ENCODE measurements at regions not wholly inside any gene's neighbourhood (a gene's known extent, or its start where the extent isn't known, plus 50 kb on each side); places are given as distances from the start of the nearest gene placed in this dataset.

- H3K9me3 ChIP-seq (ENCODE audit: control insufficient read depth, low read length), result peaks cover 5% of the 10 kb centered on the region
- H3K9ac ChIP-seq (ENCODE audit: low read length), result peak overlapping the region; percentile 76
- peaks cover 20% of the 10 kb centered on the region for H3K4me1 ChIP-seq (ENCODE audit: control insufficient read depth, insufficient read depth, low read length)
- peak; percentile 81 for DNase-seq (ENCODE audit: low read depth)
- H3K27me3 ChIP-seq (replicated peaks; ENCODE audit: control insufficient read depth, insufficient read depth, low read length), result no peaks in the 10 kb centered on the region
- no peaks in the 10 kb centered on the region for H3K36me3 ChIP-seq (ENCODE audit: control insufficient read depth, insufficient read depth, low read length, severe bottlenecking)
- peak overlapping the region; percentile 78 for H3K4me3 ChIP-seq (ENCODE audit: low read length)
Measured at GRCh38 chr1:55640708-55641473, 425.7 kb upstream of the USP24 start.

GRCh38 chr1:55639526-55639925, 424.4 kb upstream of the USP24 start:
- no peak overlapping the region for H3K9ac ChIP-seq (ENCODE audit: low read length)
- H3K9me3 ChIP-seq (ENCODE audit: control insufficient read depth, low read length), result peaks cover 5% of the 10 kb centered on the region
- H3K36me3 ChIP-seq (ENCODE audit: control insufficient read depth, insufficient read depth, low read length, severe bottlenecking), result no peaks in the 10 kb centered on the region
- DNase-seq (ENCODE audit: low read depth), result no peak
- H3K4me3 ChIP-seq (ENCODE audit: low read length), result no peak overlapping the region
- peaks cover 31% of the 10 kb centered on the region for H3K4me1 ChIP-seq (ENCODE audit: control insufficient read depth, insufficient read depth, low read length)
- H3K27me3 ChIP-seq (replicated peaks; ENCODE audit: control insufficient read depth, insufficient read depth, low read length), result no peaks in the 10 kb centered on the region

DNA sequence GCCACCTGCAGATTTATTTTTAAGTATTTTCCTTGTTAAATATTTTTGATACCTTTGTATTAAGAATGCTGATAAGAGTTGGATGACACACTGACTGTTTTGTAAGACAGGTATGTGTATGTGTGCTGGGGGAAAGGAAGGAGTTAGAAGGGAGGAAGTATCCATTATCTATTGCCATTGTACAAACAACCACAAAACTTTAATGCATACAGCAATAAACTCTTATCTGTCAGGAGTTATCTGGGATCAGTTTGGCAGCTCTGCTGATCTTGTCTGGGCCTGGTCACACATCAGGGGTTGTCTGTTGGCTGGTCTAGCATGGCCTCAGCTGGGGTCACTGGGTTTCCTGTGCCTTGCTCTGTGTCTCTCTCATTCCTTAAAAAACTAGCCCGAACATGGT, 423.9 kb upstream of the USP24 start:
- DNase-seq (ENCODE audit: low read depth), result no peak

DNA sequence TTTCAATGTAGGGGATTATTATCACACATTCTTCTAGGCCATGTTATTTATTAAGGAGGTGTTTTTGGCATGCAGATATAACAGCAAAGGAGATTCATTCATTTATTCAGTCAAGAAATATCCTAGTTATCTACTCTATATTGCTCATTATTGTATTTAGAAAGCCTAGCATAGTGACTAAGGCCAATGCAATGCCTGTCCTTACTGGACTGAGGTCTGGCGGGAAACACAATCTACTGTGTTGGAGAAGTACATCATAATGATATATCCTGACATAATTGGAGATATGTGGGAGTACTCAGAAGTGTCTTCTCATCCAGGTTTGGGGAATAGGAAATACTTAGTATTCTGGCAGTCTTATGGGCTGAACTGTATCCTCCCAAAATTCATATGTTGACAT, 421.5 kb upstream of the USP24 start:
- peaks cover 55% of the 10 kb centered on the region for H3K4me1 ChIP-seq (ENCODE audit: control insufficient read depth, insufficient read depth, low read length)
- DNase-seq (ENCODE audit: low read depth), result peak; percentile 38
- H3K9me3 ChIP-seq (ENCODE audit: control insufficient read depth, low read length), result peaks cover 5% of the 10 kb centered on the region
- H3K27me3 ChIP-seq (replicated peaks; ENCODE audit: control insufficient read depth, insufficient read depth, low read length), result no peaks in the 10 kb centered on the region
- peak overlapping the region; percentile 70 for H3K9ac ChIP-seq (ENCODE audit: low read length)
- H3K4me3 ChIP-seq (ENCODE audit: low read length), result no peak overlapping the region
- no peaks in the 10 kb centered on the region for H3K36me3 ChIP-seq (ENCODE audit: control insufficient read depth, insufficient read depth, low read length, severe bottlenecking)

More for the DNA sequence above, 423.9 kb upstream of the USP24 start:
- no peak overlapping the region for H3K9ac ChIP-seq (ENCODE audit: low read length)
- peaks cover 5% of the 10 kb centered on the region for H3K9me3 ChIP-seq (ENCODE audit: control insufficient read depth, low read length)
- H3K27me3 ChIP-seq (replicated peaks; ENCODE audit: control insufficient read depth, insufficient read depth, low read length), result no peaks in the 10 kb centered on the region
- H3K4me3 ChIP-seq (ENCODE audit: low read length), result no peak overlapping the region
- no peaks in the 10 kb centered on the region for H3K36me3 ChIP-seq (ENCODE audit: control insufficient read depth, insufficient read depth, low read length, severe bottlenecking)
- H3K4me1 ChIP-seq (ENCODE audit: control insufficient read depth, insufficient read depth, low read length), result peaks cover 33% of the 10 kb centered on the region

GRCh38 chr1:55635856-55636255, 420.7 kb upstream of the USP24 start:
- Histone ChIP-seq H3K4me1 (ENCODE audit: control insufficient read depth, insufficient read depth, low read length) (peaks cover 52% of the 10 kb centered on the region), H3K4me3 (ENCODE audit: low read length) (no peak overlapping the region), H3K9me3 (ENCODE audit: control insufficient read depth, low read length) (peaks cover 5% of the 10 kb centered on the region), H3K27me3 (replicated peaks; ENCODE audit: control insufficient read depth, insufficient read depth, low read length) (no peaks in the 10 kb centered on the region), H3K9ac (ENCODE audit: low read length) (peak overlapping the region; percentile 70), H3K36me3 (ENCODE audit: control insufficient read depth, insufficient read depth, low read length, severe bottlenecking) (no peaks in the 10 kb centered on the region)
- peak; percentile 54 for DNase-seq (ENCODE audit: low read depth)

DNA sequence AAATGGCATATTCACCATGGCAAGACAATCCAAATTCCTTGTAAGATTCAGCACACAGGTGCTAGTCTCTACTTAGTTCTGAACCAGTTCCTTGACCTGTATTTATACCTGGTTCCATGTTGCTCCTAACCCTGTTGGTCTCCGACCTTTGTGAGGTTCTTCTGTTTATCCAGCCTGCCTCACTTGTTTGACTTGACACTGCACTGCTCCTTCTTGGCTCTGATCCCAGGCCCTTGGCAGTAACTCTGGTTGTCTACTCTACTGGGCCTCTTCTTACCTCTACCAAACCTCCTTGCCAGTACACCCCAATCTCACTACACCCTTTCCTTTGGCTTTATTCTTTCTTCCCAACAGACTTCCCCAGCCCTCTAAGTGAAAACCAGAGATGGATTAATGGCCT, 419.4 kb upstream of the USP24 start:
- no peak for DNase-seq (ENCODE audit: low read depth)
- no peaks in the 10 kb centered on the region for H3K36me3 ChIP-seq (ENCODE audit: control insufficient read depth, insufficient read depth, low read length, severe bottlenecking)
- H3K27me3 ChIP-seq (replicated peaks; ENCODE audit: control insufficient read depth, insufficient read depth, low read length), result no peaks in the 10 kb centered on the region
- H3K4me1 ChIP-seq (ENCODE audit: control insufficient read depth, insufficient read depth, low read length), result peaks cover 48% of the 10 kb centered on the region
- H3K4me3 ChIP-seq (ENCODE audit: low read length), result no peak overlapping the region
- peaks cover 9% of the 10 kb centered on the region for H3K9me3 ChIP-seq (ENCODE audit: control insufficient read depth, low read length)
- H3K9ac ChIP-seq (ENCODE audit: low read length), result no peak overlapping the region

DNA sequence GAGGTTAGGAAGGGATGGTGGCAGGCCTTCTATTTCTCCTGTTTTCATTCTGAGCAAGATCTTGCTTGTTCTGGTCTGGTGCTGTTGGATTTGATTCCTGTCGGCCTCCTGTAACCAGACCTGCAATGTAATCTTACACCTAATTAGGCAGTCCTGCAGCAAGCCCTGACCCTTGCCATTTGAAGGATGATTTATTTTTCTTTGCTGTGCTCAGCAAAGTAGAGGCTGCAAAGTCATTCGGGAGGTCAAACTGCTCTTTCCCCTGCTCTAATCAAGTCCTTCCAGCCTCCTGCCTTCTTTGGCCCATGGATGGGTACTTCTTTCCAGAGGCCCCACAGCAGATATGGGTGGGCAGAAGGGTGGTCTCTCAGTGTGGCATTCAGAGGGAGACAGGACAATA, 417.7 kb upstream of the USP24 start:
- Histone ChIP-seq H3K27me3 (replicated peaks; ENCODE audit: control insufficient read depth, insufficient read depth, low read length) (no peaks in the 10 kb centered on the region), H3K4me1 (ENCODE audit: control insufficient read depth, insufficient read depth, low read length) (peaks cover 48% of the 10 kb centered on the region), H3K9ac (ENCODE audit: low read length) (peak overlapping the region; percentile 66), H3K4me3 (ENCODE audit: low read length) (no peak overlapping the region), H3K36me3 (ENCODE audit: control insufficient read depth, insufficient read depth, low read length, severe bottlenecking) (no peaks in the 10 kb centered on the region), H3K9me3 (ENCODE audit: control insufficient read depth, low read length) (peaks cover 9% of the 10 kb centered on the region)
- DNase-seq (ENCODE audit: low read depth), result peak; percentile 29

DNA sequence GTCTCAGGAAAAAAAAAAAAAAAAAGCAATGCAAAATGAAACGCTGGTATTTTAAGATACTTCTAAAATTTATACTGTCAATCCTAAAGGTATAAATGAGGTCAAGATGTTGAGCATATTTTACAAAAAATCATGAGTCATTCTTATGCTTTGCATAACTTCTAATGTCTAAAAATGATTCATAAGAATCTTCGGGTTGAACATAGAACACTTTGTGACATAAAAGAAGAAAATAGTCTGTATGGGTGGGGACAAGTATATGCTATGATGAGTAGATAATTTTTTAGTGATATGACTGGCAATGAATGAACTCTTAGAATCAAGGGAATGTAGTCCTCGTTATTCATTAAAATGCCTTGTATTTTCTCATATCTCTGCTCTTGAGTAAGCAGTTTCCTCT, 416.9 kb upstream of the USP24 start:
- no peaks in the 10 kb centered on the region for H3K36me3 ChIP-seq (ENCODE audit: control insufficient read depth, insufficient read depth, low read length, severe bottlenecking)
- peaks cover 9% of the 10 kb centered on the region for H3K9me3 ChIP-seq (ENCODE audit: control insufficient read depth, low read length)
- H3K9ac ChIP-seq (ENCODE audit: low read length), result peak overlapping the region; percentile 66
- H3K27me3 ChIP-seq (replicated peaks; ENCODE audit: control insufficient read depth, insufficient read depth, low read length), result no peaks in the 10 kb centered on the region
- DNase-seq (ENCODE audit: low read depth), result peak; percentile 83
- H3K4me3 ChIP-seq (ENCODE audit: low read length), result no peak overlapping the region
- H3K4me1 ChIP-seq (ENCODE audit: control insufficient read depth, insufficient read depth, low read length), result peaks cover 48% of the 10 kb centered on the region

- DNase-seq (ENCODE audit: low read depth), result peak; percentile 44
- Histone ChIP-seq H3K9me3 (ENCODE audit: control insufficient read depth, low read length) (peaks cover 4% of the 10 kb centered on the region), H3K4me3 (ENCODE audit: low read length) (no peak overlapping the region), H3K9ac (ENCODE audit: low read length) (peak overlapping the region; percentile 16), H3K4me1 (ENCODE audit: control insufficient read depth, insufficient read depth, low read length) (peaks cover 49% of the 10 kb centered on the region), H3K36me3 (ENCODE audit: control insufficient read depth, insufficient read depth, low read length, severe bottlenecking) (no peaks in the 10 kb centered on the region), H3K27me3 (replicated peaks; ENCODE audit: control insufficient read depth, insufficient read depth, low read length) (no peaks in the 10 kb centered on the region)
Measured at GRCh38 chr1:55631509-55631908, 416.3 kb upstream of the USP24 start.

GRCh38 chr1:55626326-55626725, 411.2 kb upstream of the USP24 start:
- H3K9me3 ChIP-seq (ENCODE audit: control insufficient read depth, low read length), result peaks cover 19% of the 10 kb centered on the region
- H3K27me3 ChIP-seq (replicated peaks; ENCODE audit: control insufficient read depth, insufficient read depth, low read length), result no peaks in the 10 kb centered on the region
- H3K9ac ChIP-seq (ENCODE audit: low read length), result no peak overlapping the region
- no peak overlapping the region for H3K4me3 ChIP-seq (ENCODE audit: low read length)
- peak; percentile 87 for DNase-seq (ENCODE audit: low read depth)
- no peaks in the 10 kb centered on the region for H3K36me3 ChIP-seq (ENCODE audit: control insufficient read depth, insufficient read depth, low read length, severe bottlenecking)
- peaks cover 16% of the 10 kb centered on the region for H3K4me1 ChIP-seq (ENCODE audit: control insufficient read depth, insufficient read depth, low read length)

- DNase-seq (ENCODE audit: low read depth), result no peak
- Histone ChIP-seq H3K4me3 (ENCODE audit: low read length) (no peak overlapping the region), H3K9me3 (ENCODE audit: control insufficient read depth, low read length) (peaks cover 15% of the 10 kb centered on the region)
Measured at GRCh38 chr1:55624766-55625165, 409.6 kb upstream of the USP24 start.

DNA sequence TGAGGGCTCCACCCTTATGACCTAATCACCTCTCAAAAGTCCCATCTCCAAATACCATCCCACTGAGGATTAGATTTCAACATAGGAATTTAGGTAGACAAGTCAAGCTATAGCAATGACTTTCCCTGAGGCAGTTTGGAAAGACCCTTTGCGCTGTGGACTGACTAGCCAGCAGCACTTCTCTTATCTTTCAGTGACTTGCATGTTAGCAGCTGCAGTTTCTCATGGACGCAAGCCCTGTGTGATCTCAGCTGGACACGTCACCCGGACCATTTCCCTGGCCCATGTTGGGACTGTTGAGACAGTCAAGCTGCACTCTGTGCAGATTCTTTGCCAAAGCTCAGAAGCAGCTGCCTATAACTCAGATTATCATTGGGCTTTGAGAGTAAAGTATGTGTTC, 408.1 kb upstream of the USP24 start:
- Histone ChIP-seq H3K36me3 (ENCODE audit: control insufficient read depth, insufficient read depth, low read length, severe bottlenecking) (no peaks in the 10 kb centered on the region), H3K4me1 (ENCODE audit: control insufficient read depth, insufficient read depth, low read length) (peaks cover 14% of the 10 kb centered on the region), H3K4me3 (ENCODE audit: low read length) (no peak overlapping the region), H3K9ac (ENCODE audit: low read length) (no peak overlapping the region), H3K27me3 (replicated peaks; ENCODE audit: control insufficient read depth, insufficient read depth, low read length) (no peaks in the 10 kb centered on the region), H3K9me3 (ENCODE audit: control insufficient read depth, low read length) (peaks cover 15% of the 10 kb centered on the region)
- DNase-seq (ENCODE audit: low read depth), result no peak

More at GRCh38 chr1:55624766-55625165, 409.6 kb upstream of the USP24 start:
- no peaks in the 10 kb centered on the region for H3K36me3 ChIP-seq (ENCODE audit: control insufficient read depth, insufficient read depth, low read length, severe bottlenecking)
- H3K9ac ChIP-seq (ENCODE audit: low read length), result no peak overlapping the region
- no peaks in the 10 kb centered on the region for H3K27me3 ChIP-seq (replicated peaks; ENCODE audit: control insufficient read depth, insufficient read depth, low read length)
- H3K4me1 ChIP-seq (ENCODE audit: control insufficient read depth, insufficient read depth, low read length), result peaks cover 14% of the 10 kb centered on the region
